Calu3 (cell line): ENCODE measurements at regions not wholly inside any gene's neighbourhood (a gene's known extent, or its start where the extent isn't known, plus 50 kb on each side); places are given as distances from the start of the nearest gene placed in this dataset.

Experiments used
- BruUV-seq: library from RNA; stranded (reverse); fragments of 400-500 nt; replicated peaks from 2 replicates; lab custom pipeline; 2021; lab: Mats Ljungman, UMichigan
- CTCF ChIA-PET: fragments of 300-600 bp; sonication (Branson Sonifier 250); formaldehyde crosslinking; loops from one replicate; lab custom pipeline; 2022; ENCODE audit warnings: antibody characterized with exemption; lab: Charles Lee
- DNase-seq: peaks from one replicate; pipeline ENCODE4 v3.0.0; 2022
- H3K27ac Mint-ChIP-seq: one replicate; pipeline ENCODE4 v1.8.0; 2022; ENCODE audit warnings: mixed read lengths; ENCODE audit not compliant: unreplicated experiment
- H3K27me3 Mint-ChIP-seq: one replicate; pipeline ENCODE4 v1.8.0; 2022; ENCODE audit warnings: mixed read lengths; ENCODE audit not compliant: unreplicated experiment
- H3K36me3 Mint-ChIP-seq: one replicate; pipeline ENCODE4 v1.8.0; 2022; ENCODE audit warnings: mild to moderate bottlenecking, moderate library complexity, mixed read lengths; ENCODE audit not compliant: insufficient read depth, unreplicated experiment
- H3K4me1 Mint-ChIP-seq: one replicate; pipeline ENCODE4 v1.8.0; 2022; ENCODE audit warnings: mild to moderate bottlenecking, low read depth, mixed read lengths; ENCODE audit not compliant: unreplicated experiment
- H3K4me3 Mint-ChIP-seq: one replicate; pipeline ENCODE4 v1.8.0; 2022; ENCODE audit warnings: mild to moderate bottlenecking, low read depth, moderate library complexity, mixed read lengths; ENCODE audit not compliant: unreplicated experiment
- H3K9me3 Mint-ChIP-seq: one replicate; pipeline ENCODE4 v1.8.0; 2022; ENCODE audit warnings: low read depth, mixed read lengths; ENCODE audit not compliant: unreplicated experiment
- CTCF ChIP-seq: fragments of 200-600 bp; IDR thresholded peaks from one replicate; pipeline ENCODE4 v1.8.0; 2022; ENCODE audit warnings: antibody characterized with exemption; ENCODE audit not compliant: unreplicated experiment
- intact Hi-C: fragments of 100-400 bp; cut with micrococcal nuclease; formaldehyde crosslinking; loops from one replicate; pipeline ENCODE4 v1.10.0; 2022; ENCODE audit not compliant: unreplicated experiment

GRCh38 chr2:105150231-105150630 is 91.3 kb upstream of the GPR45 start:
- no peak overlapping the region for H3K27ac Mint-ChIP-seq
- CTCF ChIA-PET = interaction anchor here (0.7 kb wide), 2 partner anchors 846 to 1868 kb away, joined by 3 to 4 read pairs; no protein-coding TSS in a partner anchor
- H3K4me3 Mint-ChIP-seq = no peak overlapping the region

GRCh38 chr2:105154119-105154818 is 87.3 kb upstream of the GPR45 start:
- Mint-ChIP-seq H3K4me1 (no peaks in the 10 kb centered on the region), H3K27ac (no peak overlapping the region), H3K27me3 (peaks cover 88% of the 10 kb centered on the region), H3K36me3 (no peaks in the 10 kb centered on the region), H3K9me3 (no peaks in the 10 kb centered on the region), H3K4me3 (no peak overlapping the region)
- BruUV-seq = no TSS peak
- TF ChIP-seq CTCF = no peak
- intact Hi-C loops = no loop called here
- CTCF ChIA-PET = no interaction called here
- no peak for DNase-seq

More at GRCh38 chr2:105150231-105150630, 91.3 kb upstream of the GPR45 start:
- no peak for DNase-seq
- BruUV-seq = no TSS peak
- peaks cover 86% of the 10 kb centered on the region for H3K27me3 Mint-ChIP-seq
- H3K4me1 Mint-ChIP-seq = no peaks in the 10 kb centered on the region
- no peaks in the 10 kb centered on the region for H3K9me3 Mint-ChIP-seq
- TF ChIP-seq CTCF = no peak
- intact Hi-C loops = no loop called here
- H3K36me3 Mint-ChIP-seq = no peaks in the 10 kb centered on the region

GRCh38 chr2:105156166-105156565 is 85.4 kb upstream of the GPR45 start:
- TF ChIP-seq CTCF = no peak
- BruUV-seq = no TSS peak
- intact Hi-C loops = no loop called here
- Mint-ChIP-seq H3K27me3 (peaks cover 81% of the 10 kb centered on the region), H3K4me3 (no peak overlapping the region), H3K27ac (no peak overlapping the region), H3K36me3 (no peaks in the 10 kb centered on the region), H3K9me3 (no peaks in the 10 kb centered on the region), H3K4me1 (no peaks in the 10 kb centered on the region)
- CTCF ChIA-PET = no interaction called here
- no peak for DNase-seq

- Mint-ChIP-seq H3K36me3 (no peaks in the 10 kb centered on the region), H3K27me3 (peaks cover 76% of the 10 kb centered on the region), H3K4me3 (no peak overlapping the region), H3K4me1 (no peaks in the 10 kb centered on the region), H3K9me3 (no peaks in the 10 kb centered on the region), H3K27ac (no peak overlapping the region)
- no peak for DNase-seq
- CTCF ChIA-PET = no interaction called here
- TF ChIP-seq CTCF = no peak
- no TSS peak for BruUV-seq
- intact Hi-C loops = no loop called here
Measured at GRCh38 chr2:105158002-105158401, 83.5 kb upstream of the GPR45 start.
